Astrocyte (in vitro differentiated cells and primary cell): ENCODE measurements at regions not wholly inside any gene's neighbourhood (a gene's known extent, or its start where the extent isn't known, plus 50 kb on each side); places are given as distances from the start of the nearest gene placed in this dataset.

Experiments used
- DNase-seq: peaks from one replicate; pipeline ENCODE4 v3.0.0-alpha.2; 2010; ENCODE audit warnings: low read depth
- FAIRE-seq: peaks from 2 replicates; lab custom pipeline; 2011; peaks lifted over from hg19 to GRCh38; lab: Jason Lieb, UNC
- H2AFZ ChIP-seq: 2 replicates; pipeline ENCODE4 v1.6.0; 2012; ENCODE audit warnings: low read depth, low read length, inconsistent platforms
- H3K27ac ChIP-seq: 2 replicates; pipeline ENCODE4 v1.5.1; 2011; ENCODE audit warnings: low read depth, low read length, inconsistent platforms
- H3K27me3 ChIP-seq: 2 replicates; pipeline ENCODE4 v1.6.0; 2011; ENCODE audit warnings: low read length, inconsistent platforms; ENCODE audit not compliant: insufficient read depth
- H3K36me3 ChIP-seq: 2 replicates; pipeline ENCODE4 v1.5.1; 2011; ENCODE audit warnings: low read length, inconsistent platforms; ENCODE audit not compliant: insufficient read depth
- H3K4me1 ChIP-seq: 2 replicates; pipeline ENCODE4 v1.5.1; 2011; ENCODE audit warnings: low read length, inconsistent platforms; ENCODE audit not compliant: insufficient read depth
- H3K4me2 ChIP-seq: 2 replicates; pipeline ENCODE4 v1.6.0; 2012; ENCODE audit warnings: low read length, inconsistent platforms
- H3K4me3 ChIP-seq: 2 replicates; pipeline ENCODE4 v1.5.1; 2011; ENCODE audit warnings: low read depth, mild to moderate bottlenecking, low read length, inconsistent platforms; ENCODE audit not compliant: insufficient read depth
- H3K79me2 ChIP-seq: 2 replicates; pipeline ENCODE4 v1.6.0; 2012; ENCODE audit warnings: mild to moderate bottlenecking, low read length, inconsistent platforms; ENCODE audit not compliant: insufficient read depth
- H3K9ac ChIP-seq: 2 replicates; pipeline ENCODE4 v1.6.0; 2012; ENCODE audit warnings: mild to moderate bottlenecking, low read length, inconsistent platforms
- H3K9me3 ChIP-seq: 2 replicates; pipeline ENCODE4 v1.5.1; 2012; ENCODE audit warnings: low read depth, mild to moderate bottlenecking, low read length, inconsistent platforms; ENCODE audit not compliant: insufficient read depth
- H4K20me1 ChIP-seq: 2 replicates; pipeline ENCODE4 v1.6.0; 2012; ENCODE audit warnings: low read length, inconsistent platforms; ENCODE audit not compliant: insufficient read depth
- H3K27ac Mint-ChIP-seq: one replicate; pipeline ENCODE4 v1.8.0; 2021; ENCODE audit warnings: mild to moderate bottlenecking, mixed read lengths; ENCODE audit not compliant: unreplicated experiment
- H3K27me3 Mint-ChIP-seq: one replicate; pipeline ENCODE4 v1.8.0; 2021; ENCODE audit warnings: low read depth, mixed read lengths; ENCODE audit not compliant: unreplicated experiment
- H3K36me3 Mint-ChIP-seq: one replicate; pipeline ENCODE4 v1.8.0; 2021; ENCODE audit warnings: low read depth, mixed read lengths; ENCODE audit not compliant: unreplicated experiment
- H3K4me1 Mint-ChIP-seq: one replicate; pipeline ENCODE4 v1.8.0; 2021; ENCODE audit warnings: low read depth, mixed read lengths; ENCODE audit not compliant: unreplicated experiment
- H3K4me3 Mint-ChIP-seq: one replicate; pipeline ENCODE4 v1.8.0; 2021; ENCODE audit warnings: mild to moderate bottlenecking, moderate library complexity, mixed read lengths; ENCODE audit not compliant: unreplicated experiment
- H3K9me3 Mint-ChIP-seq: one replicate; pipeline ENCODE4 v1.8.0; 2021; ENCODE audit warnings: mild to moderate bottlenecking, mixed read lengths; ENCODE audit not compliant: unreplicated experiment
- EZH2 ChIP-seq: IDR thresholded peaks from 2 replicates; pipeline ENCODE4 v1.6.1; 2012; ENCODE audit warnings: mild to moderate bottlenecking, low read length, inconsistent platforms; ENCODE audit not compliant: insufficient read depth
- TF ChIP-seq, protein P1 (sequence below): IDR thresholded peaks from 2 replicates; pipeline ENCODE4 v1.5.1; 2011; ENCODE audit warnings: low read depth, mild to moderate bottlenecking, inconsistent platforms, low read length, moderate library complexity; ENCODE audit not compliant: insufficient read depth

DNA sequence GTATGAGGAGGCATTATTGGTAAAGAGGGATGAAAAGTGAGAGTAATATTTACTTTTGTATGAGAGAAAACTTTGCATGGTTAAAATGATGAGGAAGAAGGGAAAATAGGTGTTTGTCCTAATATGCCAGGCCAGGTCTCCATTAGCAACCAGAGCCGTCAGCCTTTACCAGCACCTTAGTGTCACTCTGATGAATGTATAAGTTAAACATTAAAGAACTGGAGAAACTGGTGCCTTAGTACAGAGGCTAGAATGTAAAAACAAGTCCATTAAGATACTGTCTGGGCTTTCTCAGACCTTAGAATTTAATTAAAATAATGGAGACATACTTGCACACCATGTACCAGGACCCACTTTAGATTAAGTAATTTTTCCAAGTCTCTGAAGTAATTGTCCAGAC lies 222.3 kb downstream of the FAM47A start:
- Mint-ChIP-seq H3K4me3 (no peak overlapping the region), H3K4me1 (no peaks in the 10 kb centered on the region), H3K27me3 (no peaks in the 10 kb centered on the region), H3K27ac (no peak overlapping the region), H3K9me3 (no peaks in the 10 kb centered on the region), H3K36me3 (no peaks in the 10 kb centered on the region)
- Histone ChIP-seq H3K4me1 (no peaks in the 10 kb centered on the region), H3K27me3 (no peaks in the 10 kb centered on the region), H3K36me3 (no peaks in the 10 kb centered on the region), H3K4me2 (no peak overlapping the region), H3K9me3 (no peaks in the 10 kb centered on the region), H3K79me2 (no peaks in the 10 kb centered on the region), H3K27ac (no peak overlapping the region), H4K20me1 (no peaks in the 10 kb centered on the region), H3K4me3 (no peak overlapping the region), H3K9ac (no peak overlapping the region), H2AFZ (no peak overlapping the region)
- no peak for FAIRE-seq
- TF ChIP-seq, protein P1, sequence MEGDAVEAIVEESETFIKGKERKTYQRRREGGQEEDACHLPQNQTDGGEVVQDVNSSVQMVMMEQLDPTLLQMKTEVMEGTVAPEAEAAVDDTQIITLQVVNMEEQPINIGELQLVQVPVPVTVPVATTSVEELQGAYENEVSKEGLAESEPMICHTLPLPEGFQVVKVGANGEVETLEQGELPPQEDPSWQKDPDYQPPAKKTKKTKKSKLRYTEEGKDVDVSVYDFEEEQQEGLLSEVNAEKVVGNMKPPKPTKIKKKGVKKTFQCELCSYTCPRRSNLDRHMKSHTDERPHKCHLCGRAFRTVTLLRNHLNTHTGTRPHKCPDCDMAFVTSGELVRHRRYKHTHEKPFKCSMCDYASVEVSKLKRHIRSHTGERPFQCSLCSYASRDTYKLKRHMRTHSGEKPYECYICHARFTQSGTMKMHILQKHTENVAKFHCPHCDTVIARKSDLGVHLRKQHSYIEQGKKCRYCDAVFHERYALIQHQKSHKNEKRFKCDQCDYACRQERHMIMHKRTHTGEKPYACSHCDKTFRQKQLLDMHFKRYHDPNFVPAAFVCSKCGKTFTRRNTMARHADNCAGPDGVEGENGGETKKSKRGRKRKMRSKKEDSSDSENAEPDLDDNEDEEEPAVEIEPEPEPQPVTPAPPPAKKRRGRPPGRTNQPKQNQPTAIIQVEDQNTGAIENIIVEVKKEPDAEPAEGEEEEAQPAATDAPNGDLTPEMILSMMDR = no peak
- no peak for TF ChIP-seq EZH2
- DNase-seq = no peak

GRCh38 chrX:33908898-33909297 lies 223.2 kb downstream of the FAM47A start:
- Histone ChIP-seq H3K4me3 (no peak overlapping the region), H2AFZ (no peak overlapping the region), H3K9ac (no peak overlapping the region), H3K36me3 (no peaks in the 10 kb centered on the region), H3K27ac (no peak overlapping the region), H3K9me3 (no peaks in the 10 kb centered on the region), H3K4me2 (no peak overlapping the region), H3K4me1 (no peaks in the 10 kb centered on the region), H4K20me1 (no peaks in the 10 kb centered on the region), H3K27me3 (no peaks in the 10 kb centered on the region), H3K79me2 (no peaks in the 10 kb centered on the region)
- TF ChIP-seq, protein P1 = no peak
- TF ChIP-seq EZH2 = no peak
- H3K27ac Mint-ChIP-seq = no peak overlapping the region
- H3K36me3 Mint-ChIP-seq = no peaks in the 10 kb centered on the region
- no peak for DNase-seq
- H3K4me3 Mint-ChIP-seq = no peak overlapping the region
- no peaks in the 10 kb centered on the region for H3K9me3 Mint-ChIP-seq
- H3K27me3 Mint-ChIP-seq = no peaks in the 10 kb centered on the region
- no peak for FAIRE-seq
- no peaks in the 10 kb centered on the region for H3K4me1 Mint-ChIP-seq

- Mint-ChIP-seq H3K36me3 (no peaks in the 10 kb centered on the region), H3K9me3 (peaks cover 2% of the 10 kb centered on the region), H3K4me1 (no peaks in the 10 kb centered on the region), H3K27me3 (no peaks in the 10 kb centered on the region), H3K27ac (no peak overlapping the region), H3K4me3 (no peak overlapping the region)
- H3K27me3 ChIP-seq = no peaks in the 10 kb centered on the region
- no peak overlapping the region for H3K27ac ChIP-seq
- FAIRE-seq (no peak), DNase-seq (no peak)
- no peak for TF ChIP-seq EZH2
- TF ChIP-seq, protein P1 = no peak
- H3K4me3 ChIP-seq = no peak overlapping the region
- no peak overlapping the region for H2AFZ ChIP-seq
- no peaks in the 10 kb centered on the region for H3K36me3 ChIP-seq
- H3K4me1 ChIP-seq = no peaks in the 10 kb centered on the region
- H3K9ac ChIP-seq = no peak overlapping the region
- H3K4me2 ChIP-seq = no peak overlapping the region
- no peaks in the 10 kb centered on the region for H4K20me1 ChIP-seq
- H3K79me2 ChIP-seq = no peaks in the 10 kb centered on the region
- no peaks in the 10 kb centered on the region for H3K9me3 ChIP-seq
These were observed 224.0 kb downstream of the FAM47A start for GRCh38 chrX:33908074-33908473.
